ENCODE measurements at regions not wholly inside any gene's neighbourhood (a gene's known extent, or its start where the extent isn't known, plus 50 kb on each side); places are given as distances from the start of the nearest gene placed in this dataset.

DNA sequence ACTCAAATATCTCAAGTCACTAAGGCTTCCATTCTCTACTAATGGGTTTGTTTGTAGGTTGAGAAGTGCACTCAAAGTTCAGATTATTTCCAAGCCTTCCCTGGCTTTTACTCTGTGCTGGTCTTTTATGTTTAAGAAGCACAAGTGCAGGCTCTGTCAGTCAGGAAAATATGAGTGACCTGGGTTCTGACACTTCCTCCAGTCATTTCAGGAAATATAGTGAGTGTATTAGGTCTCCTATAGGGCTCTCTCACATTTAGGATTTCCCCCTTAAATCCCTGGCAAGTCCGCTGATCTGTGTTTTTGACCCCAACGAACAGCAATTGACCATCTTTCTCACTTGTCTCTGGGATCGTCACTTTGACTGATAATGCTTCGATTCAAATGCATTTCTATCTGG lies 210.2 kb downstream of the ARPP21 start:
- DNase-seq, result no peak
- Histone ChIP-seq H3K4me1 (no peaks in the 10 kb centered on the region), H3K9me3 (no peaks in the 10 kb centered on the region), H3K27ac (no peak overlapping the region), H3K36me3 (no peaks in the 10 kb centered on the region), H3K27me3 (no peaks in the 10 kb centered on the region), H3K4me3 (replicated peaks in 1 of 3) (no peak overlapping the region)
- no peak for TF ChIP-seq POLR2A (IDR thresholded peaks at IDR 0.05)
- TF ChIP-seq, protein P1, sequence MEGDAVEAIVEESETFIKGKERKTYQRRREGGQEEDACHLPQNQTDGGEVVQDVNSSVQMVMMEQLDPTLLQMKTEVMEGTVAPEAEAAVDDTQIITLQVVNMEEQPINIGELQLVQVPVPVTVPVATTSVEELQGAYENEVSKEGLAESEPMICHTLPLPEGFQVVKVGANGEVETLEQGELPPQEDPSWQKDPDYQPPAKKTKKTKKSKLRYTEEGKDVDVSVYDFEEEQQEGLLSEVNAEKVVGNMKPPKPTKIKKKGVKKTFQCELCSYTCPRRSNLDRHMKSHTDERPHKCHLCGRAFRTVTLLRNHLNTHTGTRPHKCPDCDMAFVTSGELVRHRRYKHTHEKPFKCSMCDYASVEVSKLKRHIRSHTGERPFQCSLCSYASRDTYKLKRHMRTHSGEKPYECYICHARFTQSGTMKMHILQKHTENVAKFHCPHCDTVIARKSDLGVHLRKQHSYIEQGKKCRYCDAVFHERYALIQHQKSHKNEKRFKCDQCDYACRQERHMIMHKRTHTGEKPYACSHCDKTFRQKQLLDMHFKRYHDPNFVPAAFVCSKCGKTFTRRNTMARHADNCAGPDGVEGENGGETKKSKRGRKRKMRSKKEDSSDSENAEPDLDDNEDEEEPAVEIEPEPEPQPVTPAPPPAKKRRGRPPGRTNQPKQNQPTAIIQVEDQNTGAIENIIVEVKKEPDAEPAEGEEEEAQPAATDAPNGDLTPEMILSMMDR (IDR thresholded peaks at IDR 0.05), result no peak
- 91 to 92% methylated on average over 4 of the region's 4 CpGs for WGBS, 2 donors
- intact Hi-C loops (cut with DNase I), result no loop called here

DNA sequence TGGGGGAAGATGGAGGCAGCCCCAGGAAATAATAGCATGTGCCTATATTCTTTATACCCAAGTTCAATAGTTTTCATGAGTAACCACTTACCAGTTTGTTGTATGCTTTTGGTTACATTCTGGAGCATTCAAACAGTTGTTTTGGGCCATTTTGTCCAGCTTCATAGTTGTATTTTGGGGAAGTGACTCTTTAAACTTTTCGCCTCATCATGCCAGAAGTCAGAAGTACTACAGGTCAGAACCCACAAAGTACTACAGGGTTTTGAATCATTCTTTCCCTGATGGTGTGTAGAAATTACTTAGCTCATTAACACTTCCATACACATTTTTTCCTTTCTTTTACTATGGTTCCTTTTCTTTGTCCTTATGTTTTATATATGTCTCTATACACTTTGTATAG lies 210.6 kb downstream of the ARPP21 start:
- H3K36me3 ChIP-seq, result no peaks in the 10 kb centered on the region
- H3K27ac ChIP-seq, result no peak overlapping the region
- H3K27me3 ChIP-seq, result no peaks in the 10 kb centered on the region
- WGBS, 2 donors, result 88 to 97% methylated on average over 1 of the region's 1 CpG
- no peaks in the 10 kb centered on the region for H3K9me3 ChIP-seq
- DNase-seq, result no peak
- intact Hi-C loops (cut with DNase I), result no loop called here
- H3K4me1 ChIP-seq, result no peaks in the 10 kb centered on the region
- H3K4me3 ChIP-seq (replicated peaks in 1 of 3), result no peak overlapping the region
- TF ChIP-seq, protein P1 (IDR thresholded peaks at IDR 0.05), result no peak
- TF ChIP-seq POLR2A (IDR thresholded peaks at IDR 0.05), result no peak

GRCh38 chr3:35857004-35857403 lies 217.7 kb downstream of the ARPP21 start:
- H3K9me3 ChIP-seq, result no peaks in the 10 kb centered on the region
- no peak overlapping the region for H3K4me3 ChIP-seq (replicated peaks in 1 of 3)
- no peak for DNase-seq
- no peak overlapping the region for H3K27ac ChIP-seq
- intact Hi-C loops (cut with DNase I), result no loop called here
- WGBS, 2 donors, result 83 to 86% methylated on average over 3 of the region's 3 CpGs
- peaks cover 0 to 17% of the 10 kb centered on the region in 2 donors for H3K4me1 ChIP-seq
- no peaks in the 10 kb centered on the region for H3K36me3 ChIP-seq
- no peaks in the 10 kb centered on the region for H3K27me3 ChIP-seq
- no peak for TF ChIP-seq POLR2A (IDR thresholded peaks at IDR 0.05)
- TF ChIP-seq, protein P1 (IDR thresholded peaks at IDR 0.05), result no peak

GRCh38 chr3:35862057-35862456 lies 222.7 kb downstream of the ARPP21 start:
- H3K36me3 ChIP-seq, result no peaks in the 10 kb centered on the region
- no peak for DNase-seq
- intact Hi-C loops (cut with DNase I), result no loop called here

GRCh38 chr3:35864871-35865270 lies 225.5 kb downstream of the ARPP21 start:
- WGBS, 2 donors, result 78 to 80% methylated on average over 2 of the region's 2 CpGs
- H3K4me1 ChIP-seq, result no peaks in the 10 kb centered on the region
- no peaks in the 10 kb centered on the region for H3K9me3 ChIP-seq
- no peak for DNase-seq
- TF ChIP-seq, protein P1 (IDR thresholded peaks at IDR 0.05), result no peak
- no peak for TF ChIP-seq POLR2A (IDR thresholded peaks at IDR 0.05)
- no peak overlapping the region for H3K4me3 ChIP-seq (replicated peaks in 1 of 3)
- H3K27ac ChIP-seq, result no peak overlapping the region
- no peaks in the 10 kb centered on the region for H3K36me3 ChIP-seq
- H3K27me3 ChIP-seq, result no peaks in the 10 kb centered on the region
- intact Hi-C loops (cut with DNase I), result no loop called here

More at GRCh38 chr3:35862057-35862456, 222.7 kb downstream of the ARPP21 start:
- Histone ChIP-seq H3K27ac (no peak overlapping the region), H3K4me3 (replicated peaks in 1 of 3) (no peak overlapping the region), H3K27me3 (no peaks in the 10 kb centered on the region), H3K9me3 (no peaks in the 10 kb centered on the region), H3K4me1 (peaks cover 0 to 17% of the 10 kb centered on the region in 2 donors)
- TF ChIP-seq, protein P1 (IDR thresholded peaks at IDR 0.05), result no peak
- no peak for TF ChIP-seq POLR2A (IDR thresholded peaks at IDR 0.05)
- 88% methylated on average over 4 of the region's 4 CpGs for WGBS, 2 donors
